ENCODE measurements at regions not wholly inside any gene's neighbourhood (a gene's known extent, or its start where the extent isn't known, plus 50 kb on each side); places are given as distances from the start of the nearest gene placed in this dataset.

DNA sequence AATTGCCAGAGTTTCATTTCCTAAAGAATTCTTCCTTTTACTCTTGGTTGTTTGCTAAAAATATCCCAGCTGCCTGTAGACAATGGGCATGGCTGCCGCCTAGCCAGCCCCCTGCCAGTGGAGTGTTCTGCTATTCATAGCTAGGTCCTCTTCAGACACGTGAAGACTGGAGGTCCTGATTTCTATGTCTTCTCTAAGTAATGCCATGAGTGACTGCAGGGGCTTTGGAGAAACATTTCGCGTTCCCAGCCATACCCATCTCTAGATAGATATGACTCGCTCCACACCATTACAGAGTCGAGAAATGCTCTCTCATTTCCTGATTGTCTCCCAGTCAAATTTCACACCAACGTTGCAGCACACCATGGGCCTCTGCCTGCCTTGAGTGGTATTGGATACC is 99.5 kb upstream of the BACE2 start:
- TF ChIP-seq, protein P1, sequence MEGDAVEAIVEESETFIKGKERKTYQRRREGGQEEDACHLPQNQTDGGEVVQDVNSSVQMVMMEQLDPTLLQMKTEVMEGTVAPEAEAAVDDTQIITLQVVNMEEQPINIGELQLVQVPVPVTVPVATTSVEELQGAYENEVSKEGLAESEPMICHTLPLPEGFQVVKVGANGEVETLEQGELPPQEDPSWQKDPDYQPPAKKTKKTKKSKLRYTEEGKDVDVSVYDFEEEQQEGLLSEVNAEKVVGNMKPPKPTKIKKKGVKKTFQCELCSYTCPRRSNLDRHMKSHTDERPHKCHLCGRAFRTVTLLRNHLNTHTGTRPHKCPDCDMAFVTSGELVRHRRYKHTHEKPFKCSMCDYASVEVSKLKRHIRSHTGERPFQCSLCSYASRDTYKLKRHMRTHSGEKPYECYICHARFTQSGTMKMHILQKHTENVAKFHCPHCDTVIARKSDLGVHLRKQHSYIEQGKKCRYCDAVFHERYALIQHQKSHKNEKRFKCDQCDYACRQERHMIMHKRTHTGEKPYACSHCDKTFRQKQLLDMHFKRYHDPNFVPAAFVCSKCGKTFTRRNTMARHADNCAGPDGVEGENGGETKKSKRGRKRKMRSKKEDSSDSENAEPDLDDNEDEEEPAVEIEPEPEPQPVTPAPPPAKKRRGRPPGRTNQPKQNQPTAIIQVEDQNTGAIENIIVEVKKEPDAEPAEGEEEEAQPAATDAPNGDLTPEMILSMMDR (conservative IDR thresholded peaks at IDR 0.05; ENCODE audit: low read depth, low read length): no peak
- TF ChIP-seq CEBPB (IDR thresholded peaks at IDR 0.05; ENCODE audit: low read depth, low read length): no peak
- TF ChIP-seq MAFK (IDR thresholded peaks at IDR 0.05; ENCODE audit: low read depth, low read length): no peak
- no peak for TF ChIP-seq RAD21 (IDR thresholded peaks at IDR 0.05; ENCODE audit: low read length)
- no peak for TF ChIP-seq MXI1 (IDR thresholded peaks at IDR 0.05; ENCODE audit: borderline replicate concordance, low read depth, low read length)
- no peak for TF ChIP-seq POLR2A (IDR thresholded peaks at IDR 0.05; ENCODE audit: low read depth, low read length)
- TF ChIP-seq, protein P2, sequence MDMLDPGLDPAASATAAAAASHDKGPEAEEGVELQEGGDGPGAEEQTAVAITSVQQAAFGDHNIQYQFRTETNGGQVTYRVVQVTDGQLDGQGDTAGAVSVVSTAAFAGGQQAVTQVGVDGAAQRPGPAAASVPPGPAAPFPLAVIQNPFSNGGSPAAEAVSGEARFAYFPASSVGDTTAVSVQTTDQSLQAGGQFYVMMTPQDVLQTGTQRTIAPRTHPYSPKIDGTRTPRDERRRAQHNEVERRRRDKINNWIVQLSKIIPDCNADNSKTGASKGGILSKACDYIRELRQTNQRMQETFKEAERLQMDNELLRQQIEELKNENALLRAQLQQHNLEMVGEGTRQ (IDR thresholded peaks at IDR 0.05; ENCODE audit: low read depth, low read length): no peak
